ENCODE measurements at regions not wholly inside any gene's neighbourhood (a gene's known extent, or its start where the extent isn't known, plus 50 kb on each side); places are given as distances from the start of the nearest gene placed in this dataset.

- H3F3A ChIP-seq (replicated peaks; ENCODE audit: insufficient read depth): peaks cover 32% of the 10 kb centered on the region
- peak overlapping the region; percentile 43 to 100; a peak in 3 of 4 replicates for H3K27ac ChIP-seq (ENCODE audit: low read depth in 2 of 2, low read length in 1 of 2)
- ChIA-PET POLR2A (no interaction called here), CTCF (no interaction called here)
- DNase-seq: no peak
- peak overlapping the region; percentile 49; the same call in 1 of the 2 replicates for H2AFZ ChIP-seq (ENCODE audit: low read depth)
- no peaks in the 10 kb centered on the region for H3K9me2 ChIP-seq
- no peaks in the 10 kb centered on the region for H3K79me2 ChIP-seq (ENCODE audit: insufficient read depth)
- H3K9ac ChIP-seq: peak overlapping the region; percentile 85
- H3K4me1 ChIP-seq (ENCODE audit: control insufficient read depth in 1 of 2, insufficient read depth in 2 of 2, low read depth in 1 of 2, low read length in 1 of 2): peaks cover 0 to 41% of the 10 kb centered on the region in 2 experiments; a peak in 3 of 4 replicates
- peak overlapping the region in 1 of 2 experiments; percentile 12; a peak in 1 of 4 replicates for H3K4me3 ChIP-seq (ENCODE audit: low read depth in 2 of 2, low read length in 1 of 2)
- no peaks in the 10 kb centered on the region for H3K36me3 ChIP-seq (replicated peaks in 1 of 2; ENCODE audit: control insufficient read depth in 1 of 2, insufficient read depth in 2 of 2, low read length in 1 of 2)
- H3K4me2 ChIP-seq: peak overlapping the region; percentile 56
- H4K20me1 ChIP-seq (ENCODE audit: insufficient read depth): no peaks in the 10 kb centered on the region
- H3K27me3 ChIP-seq (ENCODE audit: insufficient read depth): no peaks in the 10 kb centered on the region
- no peaks in the 10 kb centered on the region for H3K9me3 ChIP-seq
- 32% methylated on average over 10 of the region's 10 CpGs for WGBS (ENCODE audit: low lambda C conversion rate)
- no peak for TF ChIP-seq FOXJ3 (CRISPR knock-in tag; IDR thresholded peaks at IDR 0.05)
- peak; percentile 55; the same call in 1 of the 2 replicates for TF ChIP-seq MAX (IDR thresholded peaks at IDR 0.05; ENCODE audit: low read depth)
- 0 out of 2 replicates have a peak, but pooled peaks have one; percentile 5 for TF ChIP-seq FOSL2 (IDR thresholded peaks at IDR 0.05; ENCODE audit: borderline replicate concordance, low read depth)
- TF ChIP-seq PBX3 (IDR thresholded peaks at IDR 0.05): peak; percentile 31; the same call in 1 of the 2 replicates
- peak; percentile 31 for TF ChIP-seq CTCF (IDR thresholded peaks at IDR 0.05)
- no peak for TF ChIP-seq TCF12 (IDR thresholded peaks at IDR 0.05)
- TF ChIP-seq EP300 (IDR thresholded peaks at IDR 0.05; ENCODE audit: borderline replicate concordance in 1 of 2, low read depth in 1 of 2, low read length in 1 of 2): no peak
Observed at GRCh38 chr6:132130626-132131298, 179.6 kb upstream of the CCN2 start.

- Histone ChIP-seq H3K9me2 (no peaks in the 10 kb centered on the region), H3K36me3 (replicated peaks in 1 of 2; ENCODE audit: control insufficient read depth in 1 of 2, insufficient read depth in 2 of 2, low read length in 1 of 2) (no peaks in the 10 kb centered on the region), H3K4me2 (no peak overlapping the region), H3K4me3 (ENCODE audit: low read depth in 2 of 2, low read length in 1 of 2) (no peak overlapping the region), H3K79me2 (ENCODE audit: insufficient read depth) (no peaks in the 10 kb centered on the region), H2AFZ (ENCODE audit: low read depth) (no peak overlapping the region), H3K4me1 (ENCODE audit: control insufficient read depth in 1 of 2, insufficient read depth in 2 of 2, low read depth in 1 of 2, low read length in 1 of 2) (peaks cover 0 to 30% of the 10 kb centered on the region in 2 experiments; a peak in 3 of 4 replicates), H3K27ac (ENCODE audit: low read depth in 2 of 2, low read length in 1 of 2) (no peak overlapping the region), H3F3A (replicated peaks; ENCODE audit: insufficient read depth) (peaks cover 31% of the 10 kb centered on the region), H3K9ac (no peak overlapping the region), H4K20me1 (ENCODE audit: insufficient read depth) (no peaks in the 10 kb centered on the region), H3K27me3 (ENCODE audit: insufficient read depth) (no peaks in the 10 kb centered on the region), H3K9me3 (no peaks in the 10 kb centered on the region)
- 79% methylated on average over 1 of the region's 1 CpG for WGBS (ENCODE audit: low lambda C conversion rate)
- ChIA-PET CTCF (no interaction called here), POLR2A (no interaction called here)
- no peak for DNase-seq
- no peak for TF ChIP-seq TCF12 (IDR thresholded peaks at IDR 0.05)
Observed at GRCh38 chr6:132128424-132128823, 177.3 kb upstream of the CCN2 start.

Data from SK-N-SH (cell line).